HepG2 (cell line): ENCODE measurements at regions not wholly inside any gene's neighbourhood (a gene's known extent, or its start where the extent isn't known, plus 50 kb on each side); places are given as distances from the start of the nearest gene placed in this dataset.

Source experiments
- ATAC-seq: fragments of 200-7000 bp; cut with Tn5 transposase; 3 replicates; pipeline ENCODE4 v1.9.1; 2020; ENCODE audit warnings: mild to moderate bottlenecking, moderate library complexity
- BruUV-seq: library from RNA; stranded (reverse); fragments of 400-500 nt; replicated peaks from 2 replicates; lab custom pipeline; 2021; lab: Mats Ljungman, UMichigan
- CTCF ChIA-PET: fragments of 300-600 bp; formaldehyde crosslinking; extraction: SDS; loops from one replicate; lab custom pipeline; 2021; ENCODE audit warnings: low total read pairs, inconsistent platforms, low intra/inter-chr PET ratio; lab: Yijun Ruan, JAX
- POLR2A ChIA-PET: fragments of 350-600 bp; sonication (Branson Sonifier 250); formaldehyde crosslinking; loops from one replicate; lab custom pipeline; 2020; ENCODE audit warnings: antibody characterized with exemption, inconsistent platforms; lab: Yijun Ruan, JAX
- DNase-seq: peaks from one replicate; pipeline ENCODE4 v3.0.0-alpha.2; 2015; ENCODE audit warnings: low spot score
- FAIRE-seq: peaks from 3 replicates; lab custom pipeline; 2011; peaks lifted over from hg19 to GRCh38; lab: Jason Lieb, UNC
- H2AFZ ChIP-seq: one replicate; pipeline ENCODE4 v1.6.1; 2011; ENCODE audit warnings: low read length, inconsistent platforms
- H3K27ac ChIP-seq: fragments of 300-600 bp; 3 replicates; pipeline ENCODE4 v1.8.0; 2011; ENCODE audit warnings: mixed run types, mild to moderate bottlenecking, mixed read lengths, low read length, inconsistent platforms; ENCODE audit not compliant: insufficient read depth; ENCODE audit errors: extremely low read length
- H3K27me3 ChIP-seq, 2 experiments: fragments of 200-600 bp in 1 of 2; 2 replicates in 1 of 2; 3 replicates in 1 of 2; pipeline versions ENCODE4 v1.6.0 to v1.8.0; 2011; ENCODE audit warnings: low read length in 2 of 2, mild to moderate bottlenecking in 2 of 2, moderate library complexity in 2 of 2, inconsistent platforms in 1 of 2; ENCODE audit not compliant: insufficient read depth in 2 of 2, control insufficient read depth in 1 of 2
- H3K36me3 ChIP-seq, 2 experiments: fragments of 200-600 bp in 1 of 2; replicated peaks in 1 of 2; 2 replicates in 1 of 2; 3 replicates in 1 of 2; pipeline versions ENCODE4 v1.5.1 to v1.8.0; 2011; ENCODE audit warnings: low read length in 2 of 2, inconsistent platforms in 1 of 2; ENCODE audit not compliant: insufficient read depth in 2 of 2, control insufficient read depth in 1 of 2
- H3K4me1 ChIP-seq: 2 replicates; pipeline ENCODE4 v1.5.1; 2012; ENCODE audit warnings: low read length, inconsistent platforms; ENCODE audit not compliant: insufficient read depth
- H3K4me2 ChIP-seq: 2 replicates; pipeline ENCODE4 v1.6.0; 2011; ENCODE audit warnings: low read depth, low read length, inconsistent platforms
- H3K4me3 ChIP-seq, 3 experiments: fragments of 200-600 bp in 1 of 3; sonication (generic), shearing (Covaris generic) in 1 of 3; replicated peaks in 1 of 3; 2 replicates each; pipeline ENCODE4 v1.5.1; 2011 to 2016; ENCODE audit warnings: low read length in 3 of 3, inconsistent platforms in 2 of 3, low read depth in 2 of 3, mild to moderate bottlenecking in 2 of 3, control low read depth in 1 of 3, mixed read lengths in 1 of 3; ENCODE audit not compliant: insufficient read depth in 1 of 3
- H3K79me2 ChIP-seq: one replicate; pipeline ENCODE4 v1.6.1; 2011; ENCODE audit warnings: low read length, inconsistent platforms; ENCODE audit not compliant: insufficient read depth
- H3K9ac ChIP-seq: 2 replicates; pipeline ENCODE4 v1.6.0; 2011; ENCODE audit warnings: mild to moderate bottlenecking, low read depth, low read length, inconsistent platforms; ENCODE audit not compliant: insufficient read depth
- H3K9me3 ChIP-seq: 2 replicates; pipeline ENCODE4 v1.5.1; 2012; ENCODE audit warnings: mild to moderate bottlenecking, low read length
- H4K20me1 ChIP-seq: 2 replicates; pipeline ENCODE4 v1.6.0; 2011; ENCODE audit warnings: inconsistent platforms, mild to moderate bottlenecking, low read length, moderate library complexity; ENCODE audit not compliant: insufficient read depth
- BHLHE40 ChIP-seq: IDR thresholded peaks from 2 replicates; pipeline ENCODE4 v1.6.1; 2011; ENCODE audit warnings: low read length, improper control_type of control experiment
- CEBPB ChIP-seq: IDR thresholded peaks from 2 replicates; pipeline ENCODE4 v1.6.1; 2011; ENCODE audit warnings: low read depth, low read length, improper control_type of control experiment, borderline replicate concordance
- DMTF1 ChIP-seq: sonication (generic); formaldehyde crosslinking; IDR thresholded peaks from 2 replicates; pipeline ENCODE4 v1.4.0; 2020; ENCODE audit warnings: mild to moderate bottlenecking, missing genetic modification reagents
- MATR3 ChIP-seq: sonication (generic); formaldehyde crosslinking; IDR thresholded peaks from 2 replicates; pipeline ENCODE4 v1.4.0; 2020; ENCODE audit warnings: missing genetic modification reagents
- PAX8 ChIP-seq: sonication (generic); formaldehyde crosslinking; IDR thresholded peaks from 2 replicates; pipeline ENCODE4 v1.8.0; 2022; ENCODE audit warnings: mild to moderate bottlenecking, missing genetic modification reagents, borderline replicate concordance
- ZEB1 ChIP-seq: IDR thresholded peaks from 2 replicates; pipeline ENCODE4 v1.6.1; 2012; ENCODE audit warnings: mild to moderate bottlenecking, low read depth, inconsistent platforms; ENCODE audit not compliant: insufficient replicate concordance
- ZFP36L1 ChIP-seq: sonication (generic); formaldehyde crosslinking; IDR thresholded peaks from 2 replicates; pipeline ENCODE4 v1.8.0; 2022; ENCODE audit warnings: mild to moderate bottlenecking, missing genetic modification reagents, moderate library complexity
- ZNF512 ChIP-seq: sonication (generic); formaldehyde crosslinking; IDR thresholded peaks from 2 replicates; pipeline ENCODE4 v1.4.0; 2020; ENCODE audit warnings: mild to moderate bottlenecking, missing genetic modification reagents
- ZNF546 ChIP-seq: sonication (generic); formaldehyde crosslinking; conservative IDR thresholded peaks from 2 replicates; pipeline ENCODE4 v1.8.1; 2023; ENCODE audit warnings: mild to moderate bottlenecking, missing genetic modification reagents
- WGBS: methylation state at CpG from one replicate; pipeline ENCODE4 v1.1.6; 2017; ENCODE audit warnings: low lambda C conversion rate; 5-methylcytosine and 5-hydroxymethylcytosine counted together
- in situ Hi-C: cut with HindIII; loops from 2 replicates; pipeline ENCODE4 v1.10.0; 2017; ENCODE audit warnings: low pct_unique_long_range_greater_than_20kb; ENCODE audit not compliant: extremely low pct_ligation_motif_present
- intact Hi-C: fragments of 100-400 bp; cut with micrococcal nuclease; formaldehyde crosslinking; loops from one replicate; pipeline ENCODE4 v1.10.0; 2022; ENCODE audit not compliant: unreplicated experiment
- TF ChIP-seq, protein P1 (sequence below): conservative IDR thresholded peaks from 2 replicates; pipeline ENCODE4 v1.6.1; 2018; ENCODE audit warnings: missing genetic modification reagents
- TF ChIP-seq, protein P2 (sequence below): sonication (generic); formaldehyde crosslinking; conservative IDR thresholded peaks from 2 replicates; pipeline ENCODE4 v1.8.0; 2022; ENCODE audit warnings: missing genetic modification reagents
- TF ChIP-seq, protein P3 (sequence below): sonication (generic); formaldehyde crosslinking; IDR thresholded peaks from 2 replicates; pipeline ENCODE4 v1.8.1; 2023; ENCODE audit warnings: mild to moderate bottlenecking, missing genetic modification reagents

GRCh38 chr11:30683176-30683575 lies 97.0 kb upstream of the MPPED2 start:
- no peaks in the 10 kb centered on the region for H4K20me1 ChIP-seq
- no peak overlapping the region for H3K27ac ChIP-seq
- no peaks in the 10 kb centered on the region for H3K79me2 ChIP-seq
- ATAC-seq (no peak), FAIRE-seq (no peak), DNase-seq (no peak)
- no peaks in the 10 kb centered on the region for H3K36me3 ChIP-seq
- no peaks in the 10 kb centered on the region for H3K27me3 ChIP-seq
- no peak overlapping the region for H3K9ac ChIP-seq
- 13% methylated on average over 1 of the region's 1 CpG for WGBS
- H3K4me1 ChIP-seq, result no peaks in the 10 kb centered on the region
- CTCF ChIA-PET, result no interaction called here
- no peak overlapping the region for H2AFZ ChIP-seq
- intact Hi-C loops (no loop called here), in situ Hi-C loops (no loop called here)
- BruUV-seq, result no TSS peak
- H3K4me3 ChIP-seq, result no peak overlapping the region
- TF ChIP-seq ZNF512 (CRISPR knock-in tag), result no peak
- no peak for TF ChIP-seq DMTF1 (CRISPR knock-in tag)
- TF ChIP-seq MATR3 (CRISPR knock-in tag), result no peak
- no peak for TF ChIP-seq ZFP36L1 (CRISPR knock-in tag)
- TF ChIP-seq CEBPB, result no peak
- TF ChIP-seq BHLHE40, result no peak
- TF ChIP-seq, protein P1, sequence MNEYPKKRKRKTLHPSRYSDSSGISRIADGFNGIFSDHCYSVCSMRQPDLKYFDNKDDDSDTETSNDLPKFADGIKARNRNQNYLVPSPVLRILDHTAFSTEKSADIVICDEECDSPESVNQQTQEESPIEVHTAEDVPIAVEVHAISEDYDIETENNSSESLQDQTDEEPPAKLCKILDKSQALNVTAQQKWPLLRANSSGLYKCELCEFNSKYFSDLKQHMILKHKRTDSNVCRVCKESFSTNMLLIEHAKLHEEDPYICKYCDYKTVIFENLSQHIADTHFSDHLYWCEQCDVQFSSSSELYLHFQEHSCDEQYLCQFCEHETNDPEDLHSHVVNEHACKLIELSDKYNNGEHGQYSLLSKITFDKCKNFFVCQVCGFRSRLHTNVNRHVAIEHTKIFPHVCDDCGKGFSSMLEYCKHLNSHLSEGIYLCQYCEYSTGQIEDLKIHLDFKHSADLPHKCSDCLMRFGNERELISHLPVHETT, result no peak
- TF ChIP-seq, protein P2, sequence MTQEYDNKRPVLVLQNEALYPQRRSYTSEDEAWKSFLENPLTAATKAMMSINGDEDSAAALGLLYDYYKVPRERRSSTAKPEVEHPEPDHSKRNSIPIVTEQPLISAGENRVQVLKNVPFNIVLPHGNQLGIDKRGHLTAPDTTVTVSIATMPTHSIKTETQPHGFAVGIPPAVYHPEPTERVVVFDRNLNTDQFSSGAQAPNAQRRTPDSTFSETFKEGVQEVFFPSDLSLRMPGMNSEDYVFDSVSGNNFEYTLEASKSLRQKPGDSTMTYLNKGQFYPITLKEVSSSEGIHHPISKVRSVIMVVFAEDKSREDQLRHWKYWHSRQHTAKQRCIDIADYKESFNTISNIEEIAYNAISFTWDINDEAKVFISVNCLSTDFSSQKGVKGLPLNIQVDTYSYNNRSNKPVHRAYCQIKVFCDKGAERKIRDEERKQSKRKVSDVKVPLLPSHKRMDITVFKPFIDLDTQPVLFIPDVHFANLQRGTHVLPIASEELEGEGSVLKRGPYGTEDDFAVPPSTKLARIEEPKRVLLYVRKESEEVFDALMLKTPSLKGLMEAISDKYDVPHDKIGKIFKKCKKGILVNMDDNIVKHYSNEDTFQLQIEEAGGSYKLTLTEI (CRISPR knock-in tag), result no peak
- no peak for TF ChIP-seq PAX8 (CRISPR knock-in tag)
- TF ChIP-seq ZNF546, result no peak
- no peak for TF ChIP-seq ZEB1
- TF ChIP-seq, protein P3, sequence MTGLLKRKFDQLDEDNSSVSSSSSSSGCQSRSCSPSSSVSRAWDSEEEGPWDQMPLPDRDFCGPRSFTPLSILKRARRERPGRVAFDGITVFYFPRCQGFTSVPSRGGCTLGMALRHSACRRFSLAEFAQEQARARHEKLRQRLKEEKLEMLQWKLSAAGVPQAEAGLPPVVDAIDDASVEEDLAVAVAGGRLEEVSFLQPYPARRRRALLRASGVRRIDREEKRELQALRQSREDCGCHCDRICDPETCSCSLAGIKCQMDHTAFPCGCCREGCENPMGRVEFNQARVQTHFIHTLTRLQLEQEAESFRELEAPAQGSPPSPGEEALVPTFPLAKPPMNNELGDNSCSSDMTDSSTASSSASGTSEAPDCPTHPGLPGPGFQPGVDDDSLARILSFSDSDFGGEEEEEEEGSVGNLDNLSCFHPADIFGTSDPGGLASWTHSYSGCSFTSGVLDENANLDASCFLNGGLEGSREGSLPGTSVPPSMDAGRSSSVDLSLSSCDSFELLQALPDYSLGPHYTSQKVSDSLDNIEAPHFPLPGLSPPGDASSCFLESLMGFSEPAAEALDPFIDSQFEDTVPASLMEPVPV (CRISPR knock-in tag), result no peak
- H3K4me2 ChIP-seq, result no peak overlapping the region
- POLR2A ChIA-PET, result no interaction called here
- H3K9me3 ChIP-seq, result no peaks in the 10 kb centered on the region; the same call in 1 of the 2 replicates
